Neural cell (in vitro differentiated cells): ENCODE measurements at regions not wholly inside any gene's neighbourhood (a gene's known extent, or its start where the extent isn't known, plus 50 kb on each side); places are given as distances from the start of the nearest gene placed in this dataset.

ENCODE experiments used
- CTCF ChIP-seq: fragments of 450-650 bp; IDR thresholded peaks from 2 replicates; pipeline ENCODE4 v1.5.1; 2014; ENCODE audit warnings: antibody characterized with exemption, mild to moderate bottlenecking, moderate library complexity; ENCODE audit not compliant: poor library complexity, severe bottlenecking
- EP300 ChIP-seq: fragments of 450-650 bp; conservative IDR thresholded peaks from 2 replicates; pipeline ENCODE4 v1.6.1; 2014; ENCODE audit warnings: antibody characterized with exemption, mild to moderate bottlenecking, moderate library complexity; ENCODE audit not compliant: poor library complexity, severe bottlenecking
- EZH2 ChIP-seq: fragments of 200-600, 300-800 bp; shearing (Covaris generic), sonication (generic); IDR thresholded peaks from 2 replicates; pipeline ENCODE4 v1.6.1; 2014; ENCODE audit warnings: antibody characterized with exemption, low read length, borderline replicate concordance, mild to moderate bottlenecking; ENCODE audit not compliant: insufficient read depth, poor library complexity, severe bottlenecking
- MXI1 ChIP-seq: fragments of 450-650 bp; conservative IDR thresholded peaks from 2 replicates; pipeline ENCODE4 v1.6.1; 2014; ENCODE audit warnings: antibody characterized with exemption, mild to moderate bottlenecking; ENCODE audit not compliant: poor library complexity, severe bottlenecking
- POLR2AphosphoS5 ChIP-seq: IDR thresholded peaks from 2 replicates; pipeline ENCODE4 v1.6.1; 2012
- RAD21 ChIP-seq: fragments of 450-650 bp; conservative IDR thresholded peaks from 2 replicates; pipeline ENCODE4 v1.6.1; 2014; ENCODE audit warnings: antibody characterized with exemption, mild to moderate bottlenecking, moderate library complexity
- SMC3 ChIP-seq: fragments of 450-650 bp; conservative IDR thresholded peaks from 2 replicates; pipeline ENCODE4 v1.6.1; 2014; ENCODE audit warnings: antibody characterized with exemption, mild to moderate bottlenecking, moderate library complexity; ENCODE audit not compliant: poor library complexity
- TAF1 ChIP-seq: IDR thresholded peaks from 2 replicates; pipeline ENCODE4 v1.6.1; 2012; ENCODE audit warnings: low read depth

DNA sequence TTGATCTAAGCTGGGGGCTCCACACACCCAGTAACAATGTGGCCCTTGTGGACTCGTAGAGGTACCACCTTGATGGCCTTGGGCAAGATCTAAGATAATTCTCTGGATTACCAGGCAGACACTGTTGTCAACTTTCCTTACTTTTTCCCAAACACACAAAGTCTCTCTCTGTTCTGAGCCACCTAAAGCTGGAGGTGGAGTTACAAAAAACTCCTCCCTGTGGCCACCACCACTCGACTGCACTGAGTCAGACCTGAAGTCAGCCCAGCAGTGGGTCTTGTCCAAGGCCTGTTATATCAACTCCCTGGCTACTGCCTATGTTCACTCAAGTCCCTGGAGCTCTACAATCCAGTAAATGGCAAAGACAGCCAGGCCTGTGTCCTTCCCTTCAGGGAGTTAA is 70.1 kb upstream of the TECRL start:
- no peak for TF ChIP-seq CTCF
- TF ChIP-seq RAD21, result no peak
- no peak for TF ChIP-seq EP300
- TF ChIP-seq EZH2, result no peak
- TF ChIP-seq POLR2AphosphoS5, result no peak
- no peak for TF ChIP-seq TAF1
- TF ChIP-seq MXI1, result no peak
- TF ChIP-seq SMC3, result no peak
